Endodermal cell (in vitro differentiated cells): ENCODE measurements at regions not wholly inside any gene's neighbourhood (a gene's known extent, or its start where the extent isn't known, plus 50 kb on each side); places are given as distances from the start of the nearest gene placed in this dataset.

ENCODE experiments used
- DNase-seq: peaks from one replicate; pipeline ENCODE4 v3.0.0-alpha.2; 2017
- H3K27ac ChIP-seq: 2 replicates; pipeline ENCODE4 v1.5.1; 2013; ENCODE audit warnings: mild to moderate bottlenecking, low read depth, low read length, moderate library complexity
- H3K27me3 ChIP-seq: 2 replicates; pipeline ENCODE4 v1.6.1; 2013; ENCODE audit warnings: mild to moderate bottlenecking, low read length, moderate library complexity; ENCODE audit not compliant: insufficient read depth, control insufficient read depth, poor library complexity, severe bottlenecking
- H3K36me3 ChIP-seq: 2 replicates; pipeline ENCODE4 v1.7.0; 2013; ENCODE audit warnings: mild to moderate bottlenecking, low read length, moderate library complexity; ENCODE audit not compliant: control insufficient read depth, insufficient read depth
- H3K4me1 ChIP-seq: one replicate; pipeline ENCODE4 v1.7.0; 2013; ENCODE audit warnings: low read length; ENCODE audit not compliant: control insufficient read depth, insufficient read depth
- H3K4me3 ChIP-seq: 2 replicates; pipeline ENCODE4 v1.5.1; 2013; ENCODE audit warnings: mild to moderate bottlenecking, low read length, moderate library complexity
- H3K9ac ChIP-seq: 2 replicates; pipeline ENCODE4 v1.6.1; 2013; ENCODE audit warnings: mild to moderate bottlenecking, low read length, moderate library complexity; ENCODE audit not compliant: poor library complexity, severe bottlenecking; ENCODE audit errors: extremely low read depth
- H3K9me3 ChIP-seq: 2 replicates; pipeline ENCODE4 v1.6.1; 2013; ENCODE audit warnings: mild to moderate bottlenecking, low read length, moderate library complexity; ENCODE audit not compliant: control insufficient read depth
- H3K27ac Mint-ChIP-seq: 2 replicates; pipeline ENCODE4 v1.8.0; 2020; ENCODE audit warnings: mixed read lengths
- H3K27me3 Mint-ChIP-seq: 2 replicates; pipeline ENCODE4 v1.8.0; 2021; ENCODE audit warnings: mild to moderate bottlenecking, mixed read lengths; ENCODE audit not compliant: insufficient read depth
- H3K36me3 Mint-ChIP-seq: 2 replicates; pipeline ENCODE4 v1.8.0; 2020; ENCODE audit warnings: low read depth, mixed read lengths
- H3K4me1 Mint-ChIP-seq: 2 replicates; pipeline ENCODE4 v1.8.0; 2020; ENCODE audit warnings: mixed read lengths
- H3K4me3 Mint-ChIP-seq: 2 replicates; pipeline ENCODE4 v1.8.0; 2020; ENCODE audit warnings: mild to moderate bottlenecking, moderate library complexity, mixed read lengths
- H3K9me3 Mint-ChIP-seq: 2 replicates; pipeline ENCODE4 v1.8.0; 2020; ENCODE audit warnings: mild to moderate bottlenecking, mixed read lengths
- WGBS, 2 experiments: methylation state at CpG; one replicate each; pipeline versions ENCODE4 v1.1.5 to v1.1.7; 2013; ENCODE audit warnings: missing lambda C conversion rate in 2 of 2, mixed read lengths in 1 of 2; ENCODE audit not compliant: insufficient coverage in 1 of 2, insufficient read length in 1 of 2; 5-methylcytosine and 5-hydroxymethylcytosine counted together
- TF ChIP-seq, protein P1 (sequence below): fragments of 200-600 bp; sonication (generic); conservative IDR thresholded peaks from 2 replicates; pipeline ENCODE4 v1.5.0; 2021; ENCODE audit warnings: antibody characterized with exemption, mild to moderate bottlenecking

DNA sequence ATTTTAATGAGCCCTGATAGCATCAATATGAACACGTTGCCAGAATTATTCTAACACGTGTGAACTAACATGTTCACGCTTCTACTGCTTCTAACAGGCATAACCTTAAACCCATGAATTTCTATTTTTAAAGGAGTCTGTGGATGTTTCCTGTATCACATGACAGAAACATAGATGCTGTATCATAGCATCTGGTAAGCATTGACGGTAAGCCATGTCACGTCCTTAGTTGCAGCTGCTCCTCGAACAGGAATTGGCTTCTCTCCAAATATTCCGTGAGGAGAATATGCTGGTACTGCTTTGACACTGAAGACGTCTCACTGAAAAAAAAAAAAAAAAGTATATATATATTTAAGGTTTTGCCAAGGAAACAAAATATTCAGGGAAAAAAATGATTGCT lies 105.1 kb upstream of the MXRA5 start:
- Histone ChIP-seq H3K9me3 (no peaks in the 10 kb centered on the region), H3K4me1 (no peaks in the 10 kb centered on the region), H3K36me3 (no peaks in the 10 kb centered on the region), H3K27ac (no peak overlapping the region), H3K9ac (no peak overlapping the region), H3K4me3 (no peak overlapping the region), H3K27me3 (no peaks in the 10 kb centered on the region)
- no peak overlapping the region for H3K27ac Mint-ChIP-seq
- no peak for DNase-seq
- H3K4me3 Mint-ChIP-seq, result no peak overlapping the region
- peaks cover 2% of the 10 kb centered on the region for H3K27me3 Mint-ChIP-seq
- TF ChIP-seq, protein P1, sequence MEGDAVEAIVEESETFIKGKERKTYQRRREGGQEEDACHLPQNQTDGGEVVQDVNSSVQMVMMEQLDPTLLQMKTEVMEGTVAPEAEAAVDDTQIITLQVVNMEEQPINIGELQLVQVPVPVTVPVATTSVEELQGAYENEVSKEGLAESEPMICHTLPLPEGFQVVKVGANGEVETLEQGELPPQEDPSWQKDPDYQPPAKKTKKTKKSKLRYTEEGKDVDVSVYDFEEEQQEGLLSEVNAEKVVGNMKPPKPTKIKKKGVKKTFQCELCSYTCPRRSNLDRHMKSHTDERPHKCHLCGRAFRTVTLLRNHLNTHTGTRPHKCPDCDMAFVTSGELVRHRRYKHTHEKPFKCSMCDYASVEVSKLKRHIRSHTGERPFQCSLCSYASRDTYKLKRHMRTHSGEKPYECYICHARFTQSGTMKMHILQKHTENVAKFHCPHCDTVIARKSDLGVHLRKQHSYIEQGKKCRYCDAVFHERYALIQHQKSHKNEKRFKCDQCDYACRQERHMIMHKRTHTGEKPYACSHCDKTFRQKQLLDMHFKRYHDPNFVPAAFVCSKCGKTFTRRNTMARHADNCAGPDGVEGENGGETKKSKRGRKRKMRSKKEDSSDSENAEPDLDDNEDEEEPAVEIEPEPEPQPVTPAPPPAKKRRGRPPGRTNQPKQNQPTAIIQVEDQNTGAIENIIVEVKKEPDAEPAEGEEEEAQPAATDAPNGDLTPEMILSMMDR, result no peak
- H3K4me1 Mint-ChIP-seq, result no peaks in the 10 kb centered on the region
- no peaks in the 10 kb centered on the region for H3K36me3 Mint-ChIP-seq
- peaks cover 11% of the 10 kb centered on the region for H3K9me3 Mint-ChIP-seq
- WGBS, 2 experiments, result 92 to 93% methylated on average over 5 to 6 of the region's 8 CpGs

- Mint-ChIP-seq H3K9me3 (peaks cover 9% of the 10 kb centered on the region), H3K27ac (no peak overlapping the region), H3K27me3 (peaks cover 2% of the 10 kb centered on the region), H3K4me1 (no peaks in the 10 kb centered on the region), H3K4me3 (no peak overlapping the region), H3K36me3 (no peaks in the 10 kb centered on the region)
- Histone ChIP-seq H3K9ac (no peak overlapping the region), H3K27me3 (no peaks in the 10 kb centered on the region), H3K4me3 (no peak overlapping the region), H3K27ac (no peak overlapping the region), H3K4me1 (no peaks in the 10 kb centered on the region), H3K9me3 (no peaks in the 10 kb centered on the region), H3K36me3 (no peaks in the 10 kb centered on the region)
- DNase-seq, result no peak
- TF ChIP-seq, protein P1, result no peak
- 97% methylated on average over 3 of the region's 3 CpGs; no CpG with 5 or more reads in 1 of the 2 experiments for WGBS, 2 experiments
Measured at GRCh38 chrX:3450881-3451570, 104.6 kb upstream of the MXRA5 start.

DNA sequence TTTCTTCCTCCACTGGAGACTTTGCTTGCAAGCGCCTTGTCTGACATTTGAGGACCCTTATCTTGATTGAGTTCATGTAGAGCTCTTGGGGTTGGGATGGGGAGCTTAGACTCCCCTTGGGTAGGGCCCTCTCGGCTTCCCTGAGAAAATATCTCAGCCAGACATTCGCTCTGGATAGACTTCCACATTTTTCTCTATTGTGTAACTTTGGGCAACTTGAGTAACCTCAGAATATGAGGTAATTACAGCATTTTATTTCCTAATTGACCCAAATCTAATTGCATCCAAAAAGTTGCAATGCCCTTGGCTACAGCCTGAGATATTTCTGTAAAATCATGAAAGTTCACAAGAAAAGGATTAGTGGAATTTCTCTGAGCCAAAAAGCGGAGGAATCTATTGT lies 102.8 kb upstream of the MXRA5 start:
- no peaks in the 10 kb centered on the region for H3K9me3 ChIP-seq
- DNase-seq, result no peak
- no peak overlapping the region for H3K27ac ChIP-seq
- Mint-ChIP-seq H3K9me3 (peaks cover 4% of the 10 kb centered on the region), H3K27me3 (peaks cover 2% of the 10 kb centered on the region), H3K4me1 (no peaks in the 10 kb centered on the region), H3K36me3 (no peaks in the 10 kb centered on the region), H3K4me3 (no peak overlapping the region), H3K27ac (no peak overlapping the region)
- no peaks in the 10 kb centered on the region for H3K36me3 ChIP-seq
- H3K9ac ChIP-seq, result no peak overlapping the region
- 93% methylated on average over 3 of the region's 4 CpGs; no CpG with 5 or more reads in 1 of the 2 experiments for WGBS, 2 experiments
- H3K27me3 ChIP-seq, result no peaks in the 10 kb centered on the region
- TF ChIP-seq, protein P1, result no peak
- no peak overlapping the region for H3K4me3 ChIP-seq
- H3K4me1 ChIP-seq, result no peaks in the 10 kb centered on the region
